HG03442 (cell line): ENCODE measurements at regions not wholly inside any gene's neighbourhood (a gene's known extent, or its start where the extent isn't known, plus 50 kb on each side); places are given as distances from the start of the nearest gene placed in this dataset.
"Not testable (repeated sequence)": the region's sequence is repeated elsewhere in the genome, so short reads cannot be mapped to it uniquely, and the experiment has no call there.

Experiments
- ATAC-seq: cut with Tn5 transposase; IDR thresholded peaks from one replicate; pipeline ENCODE4 v1.9.1; 2021; ENCODE audit warnings: mild to moderate bottlenecking, moderate library complexity; ENCODE audit not compliant: unreplicated experiment

- no peak for ATAC-seq
These were observed 1616.4 kb downstream of the CDH8 start for GRCh38 chr16:60419859-60420258.

DNA sequence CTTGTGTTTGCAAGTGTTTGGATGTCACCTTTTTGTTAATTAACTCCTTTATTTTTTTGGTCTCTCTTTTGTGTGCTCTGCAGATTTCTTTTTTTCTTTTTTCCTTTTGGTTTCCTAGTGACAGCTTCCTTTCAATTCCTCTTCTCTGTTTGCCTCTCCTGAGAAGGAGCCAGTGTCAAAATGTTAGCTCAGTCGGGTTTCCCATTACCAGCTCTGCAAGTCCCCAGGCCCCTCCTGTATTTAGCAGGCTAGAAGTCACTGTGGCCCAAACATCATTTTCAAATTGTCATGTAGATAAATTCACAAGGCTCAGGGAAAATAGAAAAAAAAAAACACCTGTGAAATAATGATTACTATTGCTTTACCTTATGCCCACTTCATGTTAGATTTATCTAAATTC lies 1621.6 kb downstream of the CDH8 start:
- no peak for ATAC-seq

GRCh38 chr16:60413969-60414368 lies 1622.3 kb downstream of the CDH8 start:
- no peak for ATAC-seq

GRCh38 chr16:60407606-60408005 lies 1628.6 kb downstream of the CDH8 start:
- no peak for ATAC-seq

GRCh38 chr16:60407034-60407433 lies 1629.2 kb downstream of the CDH8 start:
- ATAC-seq = no peak

DNA sequence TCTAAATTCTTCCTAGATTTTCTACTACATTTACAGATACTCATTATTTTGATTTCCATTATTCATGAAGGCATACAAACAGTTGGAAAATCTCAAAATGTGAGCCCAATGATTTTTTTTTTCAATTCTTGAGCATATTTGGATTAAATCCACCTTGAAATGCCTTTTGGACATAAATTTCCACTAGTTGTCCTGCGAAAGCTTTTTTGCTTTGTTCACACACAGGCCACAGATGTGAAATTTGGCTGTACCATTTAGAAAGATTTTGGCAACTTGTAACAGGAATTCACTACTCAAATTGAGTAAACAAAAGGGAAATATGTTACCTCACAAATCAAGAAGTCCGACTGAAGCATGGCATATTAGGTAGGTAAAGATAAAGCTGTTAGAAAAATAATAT lies 1631.0 kb downstream of the CDH8 start:
- no peak for ATAC-seq

DNA sequence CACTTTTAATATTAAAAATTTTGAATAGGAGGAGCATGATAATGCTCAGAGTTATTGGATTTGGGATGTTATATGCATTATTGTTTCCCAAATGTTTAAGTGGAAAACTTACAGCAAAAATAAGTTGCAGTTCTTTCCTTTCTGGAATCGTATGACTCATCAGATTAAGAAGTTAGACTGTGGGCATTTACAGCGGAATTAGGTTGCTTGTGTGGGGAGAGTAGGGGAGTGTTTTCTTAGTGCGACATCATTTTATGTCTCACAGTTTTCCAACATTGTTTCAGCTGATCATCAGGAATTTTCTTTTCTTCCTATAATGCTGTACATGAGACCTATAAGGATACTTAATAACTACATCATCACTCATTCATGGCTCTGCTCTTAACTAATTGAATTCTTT lies 1631.8 kb downstream of the CDH8 start:
- no peak for ATAC-seq

- ATAC-seq = not testable (repeated sequence)
These were observed 1633.3 kb downstream of the CDH8 start for GRCh38 chr16:60402941-60403340.

GRCh38 chr16:60392380-60392779 lies 1643.9 kb downstream of the CDH8 start:
- no peak for ATAC-seq

GRCh38 chr16:60371591-60371990 lies 1637.5 kb upstream of the GOT2 start:
- no peak for ATAC-seq

- no peak for ATAC-seq
These were observed 1633.6 kb upstream of the GOT2 start for GRCh38 chr16:60367739-60368138.

- ATAC-seq = no peak
These were observed 1629.5 kb upstream of the GOT2 start for GRCh38 chr16:60363566-60363965.

DNA sequence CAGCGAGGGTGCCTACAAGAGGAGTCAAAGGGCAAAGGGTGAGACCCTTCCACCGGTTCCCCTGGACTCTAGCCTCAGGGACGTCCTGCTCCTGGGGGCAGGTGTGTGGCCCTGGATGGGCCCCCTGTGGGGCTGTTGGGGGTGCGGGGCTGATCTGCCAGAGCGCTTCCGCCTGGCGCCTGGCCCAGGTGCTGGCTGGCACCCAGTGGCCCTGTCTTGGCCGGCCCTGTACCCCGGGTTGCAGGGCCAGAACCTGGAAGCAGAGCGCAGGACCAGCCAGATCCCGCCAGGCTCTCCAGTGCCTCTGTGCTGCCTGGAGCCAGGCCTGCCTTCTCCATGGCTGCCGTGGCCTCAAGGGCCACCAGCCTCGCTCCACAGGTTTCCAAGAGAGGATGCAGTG lies 1625.8 kb upstream of the GOT2 start:
- not testable (repeated sequence) for ATAC-seq

GRCh38 chr16:60359412-60359811 lies 1625.3 kb upstream of the GOT2 start:
- not testable (repeated sequence) for ATAC-seq

DNA sequence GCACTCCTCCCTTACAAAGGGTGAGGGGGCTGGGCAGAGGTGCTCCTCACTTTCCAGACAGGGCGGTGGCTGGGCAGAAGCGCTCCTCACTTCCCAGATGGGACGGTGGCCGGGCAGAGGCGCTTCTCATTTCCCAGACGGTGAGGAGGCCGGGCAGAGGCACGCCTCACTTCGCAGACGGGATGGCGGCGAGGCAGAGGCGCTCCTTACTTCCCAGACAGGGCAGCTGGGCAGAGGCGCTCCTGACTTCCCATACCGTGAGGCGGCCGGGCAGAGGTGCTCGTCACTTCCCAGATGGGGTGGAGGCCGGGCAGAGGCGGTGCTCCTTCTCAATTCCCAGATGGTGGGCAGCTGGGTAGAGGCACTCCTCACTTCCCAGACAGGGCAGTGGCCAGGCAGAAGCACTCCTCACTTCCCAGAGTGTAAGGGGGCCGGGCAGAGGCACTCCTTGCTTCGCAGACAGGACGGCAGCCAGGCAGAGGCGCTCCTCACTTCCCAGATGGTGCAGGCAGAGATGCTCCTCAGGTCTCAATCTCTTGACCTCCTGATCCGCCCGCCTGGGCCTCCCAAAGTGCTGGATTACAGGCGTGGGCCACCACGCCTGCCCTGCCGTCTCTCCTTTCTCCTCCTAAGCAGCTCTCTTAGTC lies 1623.9 kb upstream of the GOT2 start:
- ATAC-seq = not testable (repeated sequence)

- no peak for ATAC-seq
These were observed 1612.1 kb upstream of the GOT2 start for GRCh38 chr16:60346256-60346655.

GRCh38 chr16:60337671-60338070 lies 1603.6 kb upstream of the GOT2 start:
- no peak for ATAC-seq

DNA sequence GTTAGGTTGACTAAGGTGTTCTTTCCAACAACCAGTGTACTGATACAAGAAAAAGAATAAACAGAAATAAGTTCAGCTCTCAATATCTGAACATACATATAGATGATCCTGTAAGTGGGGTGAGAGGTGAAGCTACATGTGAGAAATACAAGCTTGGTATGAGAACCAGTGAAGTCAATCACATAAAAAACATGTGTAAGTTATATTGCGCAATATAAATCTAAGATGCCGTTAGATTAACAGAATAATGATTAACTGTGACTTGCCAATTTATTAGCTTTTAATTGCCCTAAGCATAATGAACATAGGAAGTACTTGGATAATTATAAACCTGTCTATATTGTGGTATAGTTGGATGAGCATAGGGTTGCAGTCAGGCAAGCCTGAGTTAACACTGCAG lies 1597.1 kb upstream of the GOT2 start:
- no peak for ATAC-seq

- no peak for ATAC-seq
These were observed 1595.0 kb upstream of the GOT2 start for GRCh38 chr16:60329108-60329507.

- ATAC-seq = no peak
These were observed 1594.0 kb upstream of the GOT2 start for GRCh38 chr16:60328152-60328551.

DNA sequence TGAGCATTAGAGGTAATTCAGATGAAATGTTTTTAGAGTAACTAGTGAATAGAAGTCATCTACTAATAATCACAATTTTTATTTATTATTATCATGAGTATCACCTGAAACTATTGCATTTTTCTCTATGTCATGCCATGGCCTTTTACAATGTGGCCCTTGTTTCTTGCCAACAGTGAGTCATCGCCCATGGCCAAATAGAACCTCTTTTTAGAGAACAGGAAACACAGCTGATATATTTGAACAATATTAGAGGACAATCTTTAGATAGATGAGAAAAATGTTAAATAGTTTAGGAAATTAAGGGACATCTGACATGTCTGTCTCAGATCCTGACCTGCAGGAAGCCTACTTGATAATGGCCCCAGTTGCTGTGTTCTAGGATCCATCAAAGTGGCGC lies 1584.4 kb upstream of the GOT2 start:
- ATAC-seq = no peak

GRCh38 chr16:60310846-60311445 lies 1576.8 kb upstream of the GOT2 start:
- no peak for ATAC-seq

DNA sequence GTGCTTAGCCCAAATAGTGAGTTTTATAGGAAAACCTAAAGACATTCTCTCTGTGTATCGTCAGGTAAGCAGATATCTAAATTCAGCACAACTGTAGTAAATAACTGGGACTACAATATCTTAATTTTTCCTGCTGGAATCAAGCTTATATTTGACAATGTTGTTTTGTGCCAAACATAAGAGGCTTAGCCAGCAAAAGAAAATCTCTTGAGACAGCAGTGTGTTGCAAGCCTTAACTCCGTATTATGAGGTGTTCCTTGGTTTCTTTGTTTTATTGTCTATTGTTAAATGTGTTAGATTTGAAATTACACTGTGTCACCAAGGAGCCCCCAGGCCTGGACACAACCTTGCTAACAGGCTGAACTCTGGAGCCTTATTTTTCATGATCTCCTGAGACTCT lies 1570.6 kb upstream of the GOT2 start:
- ATAC-seq = no peak
